Fibroblast of skin of scalp (primary cell): ENCODE measurements at regions not wholly inside any gene's neighbourhood (a gene's known extent, or its start where the extent isn't known, plus 50 kb on each side); places are given as distances from the start of the nearest gene placed in this dataset.

Source experiments
- DNase-seq: peaks from one replicate; pipeline ENCODE4 v3.0.0-alpha.2; 2013

GRCh38 chr2:66721776-66722175, 286.9 kb downstream of the MEIS1 start:
- DNase-seq = no peak

DNA sequence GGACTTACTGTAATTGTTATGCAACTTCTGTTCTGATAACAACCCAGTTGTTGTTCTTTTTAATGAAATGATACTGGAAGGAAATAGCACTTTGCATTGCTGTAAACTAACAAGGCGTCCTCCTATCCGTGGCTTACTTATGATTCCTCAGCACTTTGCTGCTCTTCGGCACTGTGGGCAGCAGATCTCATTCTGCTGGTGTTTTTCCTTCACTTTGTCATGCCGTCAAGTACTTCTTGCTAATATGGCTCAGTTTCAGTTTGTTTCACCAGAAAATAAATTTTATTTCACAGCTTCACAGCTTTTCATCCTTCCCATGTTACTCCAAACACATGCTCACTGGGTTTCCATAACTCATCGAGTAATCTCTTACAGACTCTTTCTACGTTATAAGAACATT, 289.3 kb downstream of the MEIS1 start:
- DNase-seq = no peak

GRCh38 chr2:66729416-66730330, 294.7 kb downstream of the MEIS1 start:
- DNase-seq = peak; percentile 50

DNA sequence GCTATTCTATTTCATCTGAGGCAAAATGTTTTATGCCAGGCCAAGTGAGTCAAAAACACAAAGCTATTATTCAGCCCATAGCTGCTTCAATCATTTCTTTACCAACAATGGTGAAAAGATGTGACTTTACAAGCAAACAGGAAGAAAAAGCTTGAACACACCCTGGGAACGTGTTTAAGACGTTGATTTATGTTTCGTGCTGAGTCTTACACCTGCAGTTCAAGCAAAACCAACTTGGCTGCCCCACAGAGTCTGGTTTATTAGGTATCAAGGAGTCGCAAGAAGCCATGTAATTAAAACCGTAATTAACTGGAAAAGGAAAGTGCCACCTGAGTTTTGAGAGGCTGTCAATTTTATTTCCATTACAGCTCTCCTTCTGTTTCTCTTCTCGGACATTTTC, 295.5 kb downstream of the MEIS1 start:
- DNase-seq = no peak

GRCh38 chr2:66733364-66733999, 298.6 kb downstream of the MEIS1 start:
- DNase-seq = no peak

GRCh38 chr2:66748939-66749338, 314.0 kb downstream of the MEIS1 start:
- no peak for DNase-seq

DNA sequence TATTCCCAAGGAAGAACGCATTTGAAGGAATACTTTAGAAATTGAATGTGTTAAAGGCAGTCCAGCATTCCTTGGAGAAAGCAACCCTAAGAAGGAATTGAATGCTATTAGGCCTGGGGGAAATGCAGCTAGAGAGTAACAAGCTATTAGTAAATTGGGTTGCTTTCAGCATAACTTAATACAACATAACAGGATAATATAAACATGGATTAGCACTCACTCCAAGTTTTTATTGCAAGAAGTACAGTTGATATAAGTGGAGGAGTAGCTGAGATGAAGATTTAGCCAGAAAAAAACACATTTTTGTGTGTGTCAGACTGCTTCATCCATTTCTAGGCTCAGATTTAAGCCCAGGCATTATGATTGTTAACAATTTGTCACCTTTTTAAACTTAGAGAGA, 314.6 kb downstream of the MEIS1 start:
- DNase-seq = no peak

GRCh38 chr2:66753257-66753656, 318.3 kb downstream of the MEIS1 start:
- no peak for DNase-seq

DNA sequence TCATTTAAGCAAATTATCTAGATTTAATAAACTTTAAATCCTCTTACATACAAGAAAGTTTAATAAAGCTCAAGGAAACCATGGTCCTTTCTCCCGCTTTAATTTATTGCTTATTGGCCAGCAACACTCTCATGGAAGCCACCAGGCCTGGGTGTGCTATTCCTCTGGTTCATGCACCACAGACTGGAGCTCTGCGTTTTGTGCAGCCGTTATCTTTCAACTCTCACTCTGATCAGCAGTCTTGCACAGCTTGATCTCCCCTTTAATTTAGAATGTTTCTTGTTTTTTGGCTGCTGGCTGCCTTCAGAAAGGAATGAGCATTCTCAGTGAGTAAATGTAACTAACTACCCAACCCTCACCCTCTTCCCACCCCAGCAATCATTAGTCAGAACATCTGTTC, 318.7 kb downstream of the MEIS1 start:
- no peak for DNase-seq

DNA sequence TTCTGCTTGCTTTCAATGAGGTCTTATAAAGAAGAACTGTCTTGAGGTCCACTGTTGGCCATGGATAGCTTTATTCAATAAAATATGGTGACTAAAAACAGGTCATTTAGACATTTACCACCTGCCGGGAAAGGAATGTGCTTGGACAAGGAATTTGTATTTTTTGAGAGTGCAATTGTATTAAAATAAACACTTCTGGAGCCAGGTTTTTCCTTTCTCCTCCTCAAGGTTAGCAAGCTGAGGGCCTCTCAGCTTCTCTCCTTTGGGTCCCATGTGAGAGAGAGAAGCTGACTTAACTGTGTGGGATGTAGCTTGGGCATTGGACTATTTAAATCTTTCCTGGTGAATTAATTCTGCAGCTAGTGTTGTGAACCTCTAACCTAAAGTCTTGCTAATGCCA, 321.0 kb downstream of the MEIS1 start:
- DNase-seq = no peak

DNA sequence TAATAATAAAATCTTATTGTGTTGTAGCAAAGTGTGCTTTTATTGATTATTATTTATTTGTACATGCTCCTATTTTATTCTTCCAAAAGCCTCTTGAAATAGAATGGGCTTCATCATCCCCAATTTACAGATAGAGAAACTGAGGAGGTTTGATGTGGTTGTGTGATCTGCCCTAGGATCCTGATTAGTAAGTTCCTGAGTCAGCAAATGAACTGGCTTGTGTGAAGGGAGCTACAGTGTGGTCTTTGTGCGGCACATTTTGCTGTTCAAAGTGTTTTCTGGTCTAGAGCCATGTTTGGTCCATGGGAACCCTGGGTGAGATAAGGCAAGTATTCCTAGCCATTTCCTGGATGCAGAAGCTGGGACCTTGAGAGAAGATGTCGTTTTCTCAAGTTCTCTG, 326.9 kb downstream of the MEIS1 start:
- no peak for DNase-seq

- no peak for DNase-seq
Measured at GRCh38 chr2:66762761-66763160, 327.8 kb downstream of the MEIS1 start.

DNA sequence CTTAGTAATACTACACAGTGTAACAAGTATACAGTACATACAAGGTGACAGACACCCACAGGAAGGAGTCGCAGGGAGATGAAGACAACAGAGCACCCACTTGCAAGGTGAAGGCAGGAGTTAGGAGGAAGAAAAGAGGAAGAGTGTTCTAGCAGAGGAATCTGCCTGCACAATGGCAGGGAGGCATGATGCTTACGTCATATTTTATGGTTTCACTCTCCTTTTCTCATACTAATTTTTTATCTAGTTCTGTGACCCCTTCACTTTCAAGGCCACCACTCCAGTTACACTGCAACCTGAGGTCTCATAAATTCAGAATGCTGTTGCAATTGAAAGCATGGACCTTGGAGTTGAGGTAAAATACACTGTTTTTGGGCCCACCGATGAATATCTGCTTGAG, 331.7 kb downstream of the MEIS1 start:
- no peak for DNase-seq

GRCh38 chr2:66771359-66771976, 336.5 kb downstream of the MEIS1 start:
- DNase-seq = peak; percentile 8

- DNase-seq = peak; percentile 9
Measured at GRCh38 chr2:66772618-66773017, 337.7 kb downstream of the MEIS1 start.

DNA sequence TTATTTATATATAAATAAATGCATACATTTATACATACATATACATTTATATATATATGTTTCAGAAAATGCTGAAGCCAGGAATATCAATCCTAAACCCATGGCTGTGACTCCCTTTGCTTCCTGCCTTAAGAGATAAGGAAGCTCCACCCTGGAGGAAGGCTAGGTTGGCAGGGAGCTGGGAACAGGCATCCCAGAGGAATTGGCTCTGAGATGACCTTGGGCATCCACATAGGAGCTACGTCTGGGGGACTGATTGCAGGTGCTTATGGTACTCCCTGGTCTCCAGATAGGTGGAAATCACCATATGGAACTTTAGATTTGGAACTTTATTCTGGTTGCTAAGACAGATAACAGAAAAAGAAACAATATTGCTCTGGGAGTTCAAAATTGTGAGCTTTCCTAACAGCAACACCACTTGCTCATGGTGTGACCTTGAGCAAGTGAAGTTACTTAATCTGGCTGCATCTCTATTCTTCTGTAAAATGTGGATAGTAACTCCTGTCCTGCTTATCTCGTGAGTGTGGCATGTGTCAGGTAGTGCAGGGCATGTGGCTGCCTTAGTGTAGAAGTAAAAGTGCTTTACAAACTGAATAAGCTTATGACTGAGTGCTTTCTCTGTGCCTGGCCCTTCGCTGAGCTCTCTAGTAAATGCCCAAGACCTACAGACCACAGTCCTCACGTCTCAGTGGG, 341.0 kb downstream of the MEIS1 start:
- DNase-seq = no peak

DNA sequence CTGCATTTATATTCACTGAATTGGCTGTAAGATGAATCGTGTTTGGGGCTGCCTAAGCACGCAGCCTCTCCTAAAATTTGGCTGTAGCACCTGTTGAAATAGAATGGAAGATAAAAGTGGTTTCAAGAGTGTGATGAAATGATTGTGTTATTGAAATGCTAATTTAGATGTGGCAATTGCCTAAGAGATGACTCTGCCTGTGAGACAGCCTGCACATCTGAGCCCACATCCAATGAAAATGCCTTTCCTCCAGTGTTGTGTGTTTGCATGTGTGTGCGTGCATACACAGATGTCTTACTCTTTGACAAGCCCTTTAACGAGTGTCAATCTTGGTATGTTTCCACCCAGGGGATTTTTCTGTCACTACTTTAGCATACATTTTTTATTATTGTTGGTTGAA, 346.9 kb downstream of the MEIS1 start:
- no peak for DNase-seq

- no peak for DNase-seq
Measured at GRCh38 chr2:66782780-66783361, 347.9 kb downstream of the MEIS1 start.

- no peak for DNase-seq
Measured at GRCh38 chr2:66789741-66790140, 354.8 kb downstream of the MEIS1 start.

DNA sequence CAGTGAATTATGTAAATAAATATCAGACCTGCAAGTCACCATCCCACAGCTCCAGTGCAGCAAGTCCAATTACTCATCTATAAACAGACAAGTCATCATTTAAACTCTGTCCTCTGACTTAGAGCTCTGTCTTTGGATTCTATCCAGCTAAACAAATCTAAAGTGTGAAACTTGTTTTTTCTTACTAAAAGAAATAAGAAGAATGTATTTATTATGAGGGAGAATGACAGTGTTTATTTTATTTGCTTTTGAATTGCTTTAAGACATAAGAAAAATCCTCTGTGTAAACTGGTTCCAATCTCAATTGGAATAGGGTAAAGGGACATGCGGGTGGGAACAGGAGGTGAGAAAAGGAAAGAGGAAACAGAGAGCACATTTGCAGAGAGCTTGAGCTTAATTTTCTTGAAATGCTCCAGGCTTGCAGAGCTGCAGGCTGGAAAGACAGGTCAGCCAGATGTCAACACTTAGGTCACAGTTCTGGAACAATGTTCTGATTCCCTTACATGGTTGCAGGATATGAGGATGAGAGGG, 355.8 kb downstream of the MEIS1 start:
- DNase-seq = peak; percentile 59

GRCh38 chr2:66794070-66794469, 359.1 kb downstream of the MEIS1 start:
- no peak for DNase-seq

DNA sequence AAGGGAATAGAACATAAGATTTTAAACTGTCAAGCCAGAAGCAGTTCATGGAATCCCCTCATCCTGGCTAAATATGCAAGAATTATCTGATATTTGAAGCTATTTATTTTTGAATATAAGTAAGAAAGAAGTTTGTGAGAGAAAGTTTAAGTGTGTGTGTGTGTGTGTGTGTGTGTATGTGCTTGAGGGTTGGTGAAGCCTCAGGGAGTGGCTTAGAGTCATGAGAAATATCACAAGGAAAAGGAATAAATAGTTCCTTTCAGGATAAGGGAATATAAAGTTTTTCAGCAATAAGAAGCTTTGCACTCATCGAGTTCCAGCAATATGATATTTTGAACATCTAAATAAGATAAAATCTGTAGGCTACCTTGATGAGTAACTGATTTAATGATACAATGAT, 359.6 kb downstream of the MEIS1 start:
- no peak for DNase-seq
